SH-SY5Y (cell line): ENCODE measurements at regions not wholly inside any gene's neighbourhood (a gene's known extent, or its start where the extent isn't known, plus 50 kb on each side); places are given as distances from the start of the nearest gene placed in this dataset.

Experiments used
- GATA2 ChIP-seq: IDR thresholded peaks from 2 replicates; pipeline ENCODE4 v1.6.1; 2011; ENCODE audit warnings: mild to moderate bottlenecking, low read depth, low read length
- GATA3 ChIP-seq: IDR thresholded peaks from 2 replicates; pipeline ENCODE4 v1.6.1; 2011; ENCODE audit warnings: low read depth, mild to moderate bottlenecking, low read length, moderate library complexity

GRCh38 chr4:24364852-24365251 lies 219.5 kb downstream of the DHX15 start:
- TF ChIP-seq GATA2, result no peak
- TF ChIP-seq GATA3, result no peak

- TF ChIP-seq GATA3 (no peak), GATA2 (no peak)
Observed at GRCh38 chr4:24364249-24364648, 220.1 kb downstream of the DHX15 start.

GRCh38 chr4:24363751-24364150 lies 220.6 kb downstream of the DHX15 start:
- TF ChIP-seq GATA3 (no peak), GATA2 (no peak)

- TF ChIP-seq GATA3 (no peak), GATA2 (no peak)
Observed at GRCh38 chr4:24352112-24352511, 232.2 kb downstream of the DHX15 start.

GRCh38 chr4:24339260-24339659 lies 245.1 kb downstream of the DHX15 start:
- no peak for TF ChIP-seq GATA3
- no peak for TF ChIP-seq GATA2

GRCh38 chr4:24337451-24338190 lies 246.7 kb downstream of the DHX15 start:
- TF ChIP-seq GATA3, result no peak
- no peak for TF ChIP-seq GATA2

GRCh38 chr4:24335616-24336015 lies 248.7 kb downstream of the DHX15 start:
- no peak for TF ChIP-seq GATA3
- no peak for TF ChIP-seq GATA2

GRCh38 chr4:24334906-24335305 lies 249.4 kb downstream of the DHX15 start:
- TF ChIP-seq GATA3 (no peak), GATA2 (no peak)

- TF ChIP-seq GATA2, result no peak
- no peak for TF ChIP-seq GATA3
Observed at GRCh38 chr4:24330573-24330972, 253.8 kb downstream of the DHX15 start.

GRCh38 chr4:24330172-24330571 lies 254.2 kb downstream of the DHX15 start:
- no peak for TF ChIP-seq GATA3
- no peak for TF ChIP-seq GATA2

- TF ChIP-seq GATA3, result no peak
- TF ChIP-seq GATA2, result no peak
Observed at GRCh38 chr4:24328711-24329110, 255.6 kb downstream of the DHX15 start.

- TF ChIP-seq GATA3 (no peak), GATA2 (no peak)
Observed at GRCh38 chr4:24328310-24328709, 256.0 kb downstream of the DHX15 start.

- TF ChIP-seq GATA2 (no peak), GATA3 (no peak)
Observed at GRCh38 chr4:24322995-24323394, 261.4 kb downstream of the DHX15 start.

- TF ChIP-seq GATA2, result no peak
- no peak for TF ChIP-seq GATA3
Observed at GRCh38 chr4:24322511-24322910, 261.8 kb downstream of the DHX15 start.

GRCh38 chr4:24321616-24322015 lies 262.7 kb downstream of the DHX15 start:
- TF ChIP-seq GATA2 (no peak), GATA3 (no peak)

- no peak for TF ChIP-seq GATA3
- TF ChIP-seq GATA2, result no peak
Observed at GRCh38 chr4:24321131-24321530, 263.2 kb downstream of the DHX15 start.

- TF ChIP-seq GATA3 (no peak), GATA2 (no peak)
Observed at GRCh38 chr4:24319387-24319786, 265.0 kb downstream of the DHX15 start.
